HG02852 (cell line): ENCODE measurements at regions not wholly inside any gene's neighbourhood (a gene's known extent, or its start where the extent isn't known, plus 50 kb on each side); places are given as distances from the start of the nearest gene placed in this dataset.
"Not testable (repeated sequence)": the region's sequence is repeated elsewhere in the genome, so short reads cannot be mapped to it uniquely, and the experiment has no call there.

Source experiments
- ATAC-seq: cut with Tn5 transposase; IDR thresholded peaks from one replicate; pipeline ENCODE4 v1.9.1; 2021; ENCODE audit warnings: mild to moderate bottlenecking, moderate library complexity; ENCODE audit not compliant: unreplicated experiment

DNA sequence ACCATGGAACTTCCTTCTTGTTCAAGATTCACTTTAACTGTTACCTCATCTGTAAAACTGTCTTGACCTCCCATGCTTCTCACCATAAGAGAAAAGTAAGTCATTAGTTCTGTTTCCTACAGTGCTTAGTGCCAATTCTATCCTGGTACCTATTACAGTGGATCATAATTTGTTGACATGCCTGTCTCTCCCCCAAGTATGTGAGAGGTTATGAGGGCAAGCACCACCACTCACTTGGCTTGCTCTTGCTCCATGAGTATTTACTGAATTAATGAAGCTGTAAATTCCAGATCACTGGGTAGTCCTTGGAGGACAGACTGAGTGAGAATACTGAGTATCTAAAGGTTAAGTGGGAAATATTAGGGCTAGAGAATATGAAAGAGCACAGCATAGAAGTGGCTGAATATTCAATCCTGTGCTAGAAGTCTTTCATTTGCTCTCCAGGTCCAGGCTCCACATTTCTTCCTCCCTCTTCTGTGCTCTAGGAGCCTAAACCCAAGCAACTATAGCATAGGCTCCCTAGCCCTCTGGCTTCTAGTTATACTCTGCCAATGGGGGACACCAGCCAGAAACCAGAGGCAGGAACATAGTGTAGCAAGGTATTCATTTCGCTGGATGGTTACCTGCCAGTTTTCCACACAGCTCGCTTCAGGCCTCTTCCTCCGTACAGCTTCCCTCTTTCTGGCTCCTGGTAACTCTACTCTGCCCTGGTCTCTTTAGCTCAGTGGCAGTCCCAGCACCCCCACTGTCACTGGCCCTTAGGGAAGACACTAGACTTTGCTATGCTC lies 118.2 kb upstream of the SLC5A12 start:
- ATAC-seq: no peak

DNA sequence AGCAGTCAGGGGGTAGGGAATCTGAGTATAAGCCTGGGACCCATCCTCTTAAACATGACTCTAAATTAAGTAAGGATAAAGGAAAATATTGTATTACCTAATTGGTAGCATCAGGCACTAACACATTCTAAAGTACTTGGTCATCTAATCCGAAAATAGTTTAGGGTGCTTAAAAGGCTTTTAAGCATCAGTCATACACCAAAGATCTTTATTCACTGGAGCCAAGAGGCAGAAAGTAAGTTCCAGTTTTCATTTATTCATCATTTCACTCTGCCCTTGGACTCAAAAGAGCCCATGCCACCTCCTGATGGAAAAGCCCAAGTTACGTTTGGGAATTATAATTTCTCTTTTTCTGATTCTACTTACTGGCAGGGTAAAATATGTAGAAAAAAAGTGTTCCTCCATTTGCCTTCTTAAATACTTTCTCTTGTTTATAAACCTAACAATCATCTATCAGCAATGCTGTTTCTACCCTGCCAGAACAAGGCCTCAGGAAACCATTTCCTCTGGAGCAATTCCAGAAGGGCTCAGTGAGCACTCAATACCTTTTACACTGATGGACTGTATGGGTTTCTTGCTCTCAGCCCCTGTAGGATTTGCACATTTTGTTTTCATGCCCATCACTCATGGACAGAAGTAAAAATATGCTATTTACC lies 120.1 kb upstream of the SLC5A12 start:
- ATAC-seq: no peak

DNA sequence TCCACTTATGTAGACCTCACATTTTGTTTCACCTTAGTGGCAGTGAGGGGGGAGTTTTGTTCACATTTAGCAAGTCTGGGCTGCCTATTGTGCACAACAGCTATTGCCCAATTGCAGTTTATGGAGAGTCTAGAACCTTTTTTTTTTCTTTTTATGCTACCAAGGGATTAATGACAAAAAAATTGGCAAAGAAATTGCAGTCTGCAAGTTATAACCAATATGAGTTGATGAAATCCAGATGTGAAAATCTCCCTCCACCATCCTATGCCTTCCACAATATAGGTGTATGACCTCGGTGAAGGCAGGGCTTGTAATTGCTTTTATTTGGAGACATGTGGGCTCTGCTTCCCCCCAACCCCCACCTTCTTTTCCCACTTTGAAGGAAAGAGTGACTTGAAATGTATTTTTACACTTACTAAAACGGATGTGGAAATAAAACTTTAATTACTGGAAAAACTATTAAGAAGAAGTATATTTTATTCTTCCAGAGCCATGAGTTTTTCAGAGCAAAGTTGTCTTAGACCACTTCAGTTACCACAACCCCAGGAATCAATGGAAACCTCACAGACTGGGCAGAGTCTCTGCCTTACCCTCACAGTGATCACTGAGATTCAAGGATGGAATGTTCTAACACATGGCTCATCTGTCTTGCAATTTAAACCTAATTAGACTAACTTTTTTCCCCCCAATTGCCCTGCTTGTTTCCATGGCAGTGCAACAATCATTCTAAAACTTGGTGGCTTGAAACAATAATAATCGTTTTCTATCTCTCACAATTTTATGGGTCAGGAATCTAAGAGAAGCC lies 120.8 kb upstream of the SLC5A12 start:
- ATAC-seq: no peak

DNA sequence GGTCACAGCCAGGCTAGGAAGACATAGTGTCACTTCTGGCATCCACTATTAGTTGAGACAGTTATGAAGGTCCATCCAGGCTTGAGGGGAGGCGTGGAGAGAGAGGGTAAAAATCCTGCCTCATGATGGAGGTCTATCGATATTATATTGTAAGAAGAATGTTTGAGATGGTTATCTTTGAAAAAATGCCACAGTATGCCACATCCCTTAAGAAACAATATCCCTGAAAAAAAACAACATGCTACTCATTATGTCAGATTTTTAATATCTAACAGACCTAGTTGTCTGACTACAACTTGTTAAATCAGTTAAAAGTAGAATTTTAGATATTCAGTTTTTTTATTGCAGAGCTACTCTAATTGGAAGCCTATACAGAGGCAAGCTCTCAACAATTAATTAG lies 121.7 kb upstream of the SLC5A12 start:
- ATAC-seq: no peak

DNA sequence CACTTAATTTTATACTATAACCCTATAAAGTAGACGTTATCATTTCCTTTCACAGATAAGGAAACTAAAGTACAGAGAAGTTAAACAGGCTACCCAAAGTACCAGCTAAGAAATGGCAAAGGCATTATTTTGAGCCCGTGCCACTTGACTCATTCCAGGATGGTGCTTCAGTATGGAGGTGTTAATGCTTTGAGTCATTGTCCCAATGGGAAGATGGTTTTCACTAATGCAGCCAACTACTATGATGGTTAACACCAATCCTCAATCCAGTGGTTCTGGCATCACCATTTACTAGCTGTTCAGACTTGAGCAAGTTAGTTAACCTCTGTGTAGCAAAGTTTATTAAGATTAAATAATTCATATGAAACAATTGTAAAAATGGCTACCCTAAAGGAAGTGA lies 123.1 kb upstream of the SLC5A12 start:
- no peak for ATAC-seq

DNA sequence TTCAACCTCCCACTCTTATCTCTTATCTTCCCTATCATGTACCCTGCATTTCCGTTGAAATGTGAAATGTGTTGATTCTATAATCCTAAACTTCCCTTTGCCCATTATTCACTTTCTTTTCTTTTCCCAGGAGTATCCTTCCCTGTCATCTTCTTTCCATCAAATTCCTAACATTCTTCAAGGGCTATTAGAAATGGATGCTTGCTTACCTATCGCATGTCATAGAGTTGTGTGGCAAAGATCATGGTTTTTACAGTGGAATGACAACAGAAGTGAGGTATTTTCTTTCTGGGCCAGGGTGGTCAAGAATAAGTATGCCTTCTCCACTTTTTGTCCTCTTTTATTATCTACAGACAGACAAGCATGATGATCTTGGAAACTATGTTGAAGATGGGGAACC lies 124.4 kb upstream of the SLC5A12 start:
- ATAC-seq: no peak

DNA sequence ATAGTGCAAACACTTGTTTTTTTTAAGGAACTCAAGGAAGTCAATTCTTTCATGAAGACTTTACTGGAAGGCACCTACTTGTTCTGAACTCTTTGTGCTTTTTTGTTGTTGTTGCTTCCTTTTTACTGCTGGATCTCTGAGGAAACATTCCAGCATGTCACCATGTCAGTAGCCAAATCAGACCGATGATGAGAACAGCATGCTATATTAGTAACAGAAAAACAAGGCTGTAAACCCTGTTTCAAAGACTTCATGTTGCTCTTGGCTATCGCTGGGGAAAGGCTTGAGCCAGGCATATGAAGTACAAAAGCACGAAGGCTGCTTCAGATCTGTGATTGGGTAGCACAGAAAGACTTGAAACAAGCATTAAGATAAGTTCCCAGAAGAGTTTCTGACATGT lies 125.6 kb upstream of the SLC5A12 start:
- no peak for ATAC-seq

DNA sequence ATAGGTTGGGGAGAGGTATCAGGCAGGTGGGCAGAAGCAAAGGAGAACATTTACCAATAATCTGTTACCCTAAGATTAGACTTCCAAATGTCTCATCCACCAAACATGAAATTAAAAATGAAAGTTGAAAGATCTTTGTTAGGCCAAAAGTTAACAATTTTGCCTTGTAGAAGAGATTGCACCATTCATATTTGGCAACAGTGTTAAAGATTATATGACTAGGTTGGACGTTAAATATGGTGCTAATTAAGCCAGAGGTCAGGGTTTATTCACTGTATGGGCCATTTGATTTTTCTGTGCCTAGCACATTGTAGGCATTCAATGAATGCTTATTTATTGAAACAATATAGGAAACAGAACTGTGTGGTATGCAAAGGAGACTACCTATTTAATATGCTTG lies 126.1 kb upstream of the SLC5A12 start:
- ATAC-seq: no peak

DNA sequence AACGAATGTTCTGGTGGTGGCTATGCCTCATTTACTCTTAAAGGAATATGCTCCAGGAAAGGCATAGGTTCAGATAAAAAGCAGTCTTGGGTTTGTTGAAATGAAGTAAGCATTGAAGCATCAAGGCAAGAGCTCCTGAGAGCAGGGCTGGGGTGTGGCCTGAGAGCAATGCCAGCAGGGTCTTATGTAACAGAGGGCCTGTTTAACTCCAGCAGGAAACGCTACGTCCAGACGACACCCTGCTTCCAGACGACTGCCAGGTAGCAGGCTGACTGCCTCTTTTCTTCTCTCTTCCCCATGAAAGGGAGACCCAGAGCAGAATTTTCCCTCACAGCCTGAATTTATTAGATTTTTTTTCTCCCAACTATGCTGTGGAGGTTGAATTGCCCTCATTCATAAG lies 127.2 kb upstream of the SLC5A12 start:
- no peak for ATAC-seq

DNA sequence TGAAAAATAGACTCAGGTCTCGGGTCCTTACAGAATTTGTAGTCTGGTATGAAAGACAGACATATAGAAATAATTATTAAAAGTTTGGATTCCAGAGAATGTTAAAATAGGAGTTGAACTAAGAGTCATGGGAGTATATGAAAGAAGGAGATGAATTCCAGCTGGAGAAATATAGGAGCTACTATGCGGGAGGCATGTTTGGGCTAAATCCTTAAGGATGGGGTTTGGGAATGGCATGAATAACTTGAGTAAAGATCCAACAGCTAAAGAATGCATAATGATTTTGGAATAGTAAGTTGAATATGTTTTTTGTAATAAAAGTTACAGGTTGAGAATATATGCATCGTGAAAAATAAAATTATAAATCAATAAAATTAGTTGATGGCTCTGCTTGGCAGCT lies 129.4 kb upstream of the SLC5A12 start:
- no peak for ATAC-seq

DNA sequence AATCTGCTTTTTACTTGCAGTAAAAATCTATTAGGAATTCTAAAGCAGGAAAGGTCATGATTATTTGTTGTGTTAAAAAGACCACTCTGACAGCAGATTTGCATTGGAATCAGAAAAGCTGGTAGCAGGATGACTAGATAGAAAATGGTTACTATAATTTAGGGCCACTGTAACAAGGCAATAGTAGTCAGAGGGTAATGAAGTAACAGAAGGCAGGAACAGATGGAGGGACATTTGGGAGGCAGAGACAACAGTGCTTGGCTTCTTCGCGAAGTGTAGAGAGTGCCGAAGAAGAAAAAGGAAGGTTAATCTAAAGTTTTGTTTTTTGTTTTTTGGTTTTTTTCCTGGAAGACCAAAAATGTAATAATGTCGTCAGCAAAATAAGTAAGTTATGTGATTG lies 129.8 kb upstream of the SLC5A12 start:
- no peak for ATAC-seq

DNA sequence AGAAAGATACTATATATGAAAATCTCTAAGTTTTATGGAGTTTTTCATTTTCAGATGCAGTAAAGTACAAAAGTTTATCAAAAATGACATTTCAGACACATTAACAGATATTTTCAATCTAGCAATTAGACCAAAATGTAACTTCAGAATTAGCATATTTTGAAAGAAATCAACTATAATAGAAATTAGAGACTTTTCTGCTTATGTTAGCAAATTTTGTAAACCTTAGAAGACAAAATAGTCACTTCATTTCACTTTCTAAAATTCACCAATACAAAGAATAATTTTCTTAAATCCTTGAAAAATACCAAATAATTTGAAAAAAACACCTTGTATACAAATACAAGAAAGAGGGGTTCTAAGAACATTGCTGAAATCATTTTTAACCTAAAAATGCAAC lies 135.8 kb upstream of the FIBIN start:
- no peak for ATAC-seq

DNA sequence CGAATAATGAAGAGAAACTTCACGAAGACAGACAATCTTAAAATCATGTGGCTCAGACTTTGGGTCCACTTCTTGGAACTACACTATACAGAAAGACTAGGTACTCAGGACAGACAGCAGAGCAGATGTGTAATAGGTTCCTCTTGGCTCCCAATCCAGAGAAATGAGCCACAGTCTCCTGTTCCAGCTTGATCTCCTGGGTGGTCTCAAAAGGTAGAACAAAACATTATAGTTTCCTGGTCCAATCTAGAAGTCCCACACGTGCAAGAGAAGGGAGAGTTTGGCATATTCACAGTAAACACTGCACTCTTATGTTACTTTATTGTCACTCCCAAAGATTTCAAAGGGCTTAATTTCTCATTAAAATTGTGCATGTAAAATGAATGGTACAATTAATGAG lies 134.5 kb upstream of the FIBIN start:
- no peak for ATAC-seq

DNA sequence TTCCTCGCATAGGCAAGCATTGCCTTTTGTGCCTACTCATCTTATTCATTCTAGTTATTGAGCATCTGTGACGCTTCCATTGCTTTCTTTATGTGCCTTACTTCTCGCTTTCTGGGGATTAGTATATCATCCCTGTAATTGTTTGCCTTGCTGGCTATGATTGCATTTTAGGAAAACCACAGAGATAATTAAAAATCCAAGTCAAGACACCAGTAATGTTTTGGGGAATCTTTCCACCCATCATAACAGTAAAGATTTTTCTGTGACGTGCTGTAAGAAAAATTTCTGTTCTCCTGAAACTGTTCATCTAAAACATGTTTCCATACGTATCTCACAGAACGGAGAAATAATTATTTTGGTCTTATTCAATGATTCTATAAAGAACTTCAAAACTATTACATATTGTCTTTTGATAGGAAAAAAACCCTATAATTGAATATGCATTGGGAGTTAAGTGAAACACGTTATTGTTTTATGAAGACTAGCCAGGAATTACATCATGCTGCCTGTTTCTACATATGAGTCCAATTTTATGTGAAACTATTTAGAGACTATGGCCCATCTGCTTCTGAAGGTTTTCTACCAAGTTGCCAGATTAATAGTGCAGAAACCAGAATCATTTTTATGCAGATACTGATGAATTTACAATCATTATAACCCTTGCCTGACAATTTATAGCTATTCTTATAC lies 133.7 kb upstream of the FIBIN start:
- ATAC-seq: no peak

DNA sequence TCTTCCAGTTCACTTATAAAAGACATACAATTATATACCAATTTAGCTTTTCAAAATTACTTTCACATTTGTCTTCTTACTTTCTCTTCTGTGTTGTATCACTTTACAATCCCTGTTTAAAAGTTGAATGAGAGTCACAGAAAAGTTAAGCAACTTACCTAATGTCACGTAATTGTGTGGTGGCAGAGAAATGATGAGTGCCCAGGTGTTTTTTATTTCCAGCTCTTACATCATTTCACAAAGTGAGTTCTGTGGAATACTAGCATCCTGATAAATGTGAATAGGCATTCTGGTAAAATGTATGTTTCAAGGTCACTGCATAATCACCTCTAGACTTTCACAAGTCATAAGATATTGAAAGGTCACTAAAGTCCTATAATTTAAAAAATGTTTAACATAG lies 133.0 kb upstream of the FIBIN start:
- ATAC-seq: no peak

DNA sequence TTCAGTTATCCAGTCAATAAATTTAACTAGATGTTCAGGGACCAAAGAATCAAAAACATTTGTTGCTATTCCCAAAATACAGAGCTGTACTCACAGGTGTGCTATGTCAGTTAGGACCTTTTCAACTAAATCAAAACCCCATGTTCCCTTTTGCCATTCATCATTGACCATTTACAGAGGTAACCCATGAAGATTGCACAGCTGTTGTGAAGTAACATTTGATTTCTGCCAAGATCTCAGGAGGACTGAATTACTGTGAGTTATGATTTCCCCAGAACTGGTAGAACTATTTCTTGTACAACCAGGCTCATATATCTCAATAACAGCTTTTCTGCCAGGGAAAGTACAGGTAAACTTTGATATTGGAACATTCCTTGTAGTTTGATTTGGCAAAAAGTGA lies 131.1 kb upstream of the FIBIN start:
- ATAC-seq: no peak

DNA sequence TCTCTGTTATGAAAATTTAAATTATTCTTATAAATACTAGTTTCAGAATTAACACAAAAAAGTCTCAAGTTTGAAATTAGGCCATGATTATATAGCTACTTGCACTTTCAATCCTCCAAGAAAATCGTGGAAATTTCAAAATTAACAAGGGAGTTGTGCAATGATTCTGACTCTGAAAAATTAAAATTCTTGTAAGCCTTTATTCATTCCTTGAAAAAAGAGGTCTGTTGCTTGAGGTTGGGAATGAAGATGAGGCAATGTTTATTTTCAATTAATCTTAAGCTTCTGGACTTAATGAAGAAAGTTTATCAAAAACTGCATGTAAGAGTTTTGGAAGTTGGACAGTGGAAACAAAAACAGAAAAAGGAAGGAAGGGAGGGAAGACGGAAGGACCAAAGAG lies 128.2 kb upstream of the FIBIN start:
- no peak for ATAC-seq

DNA sequence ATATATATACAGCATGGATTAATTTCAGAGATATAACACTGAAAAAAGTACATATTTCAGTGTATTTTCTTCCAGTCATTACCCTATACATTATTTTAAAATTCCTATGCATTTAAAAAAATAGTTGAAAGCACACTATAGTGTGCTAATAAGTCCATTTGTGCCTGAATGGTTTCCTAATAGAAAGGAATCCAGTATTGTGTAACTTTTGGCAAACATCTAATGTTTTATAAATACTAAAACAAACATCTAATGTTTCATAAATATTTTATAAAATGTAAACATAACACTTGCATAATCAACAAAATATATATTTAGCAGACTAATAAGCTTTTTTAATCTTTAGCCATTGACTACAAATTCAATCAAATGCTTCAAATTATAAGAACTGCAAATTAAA lies 126.6 kb upstream of the FIBIN start:
- no peak for ATAC-seq

DNA sequence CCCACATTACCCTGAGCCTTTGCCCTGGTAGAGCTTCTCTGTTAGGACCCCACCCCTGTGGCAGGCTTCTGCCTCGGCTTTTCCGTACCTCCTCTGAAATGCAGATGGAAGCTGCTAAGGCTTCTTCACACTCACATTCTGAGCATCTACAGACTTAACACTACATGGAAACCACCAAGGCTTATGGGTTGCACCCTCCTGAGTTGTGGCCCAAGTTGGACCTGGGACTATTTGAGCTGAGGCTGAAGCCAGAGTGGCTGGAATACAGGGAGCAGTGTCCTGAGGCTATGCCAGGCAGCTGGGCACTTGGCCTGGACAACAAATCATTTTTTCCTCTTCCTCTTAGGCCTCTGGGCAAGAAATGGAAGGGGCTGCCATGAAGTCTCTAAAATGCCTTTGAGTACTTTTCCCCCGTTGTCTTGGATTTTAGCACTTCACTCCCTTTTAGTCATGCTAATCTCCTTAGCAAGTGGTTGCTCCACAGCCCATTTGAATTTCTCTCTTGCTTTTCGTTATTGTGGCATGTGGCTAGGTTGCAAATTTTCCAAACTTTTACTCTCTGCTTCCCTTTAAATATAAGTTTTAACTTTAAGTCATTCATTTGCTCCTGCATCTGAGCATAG lies 114.8 kb upstream of the FIBIN start:
- ATAC-seq: no peak

DNA sequence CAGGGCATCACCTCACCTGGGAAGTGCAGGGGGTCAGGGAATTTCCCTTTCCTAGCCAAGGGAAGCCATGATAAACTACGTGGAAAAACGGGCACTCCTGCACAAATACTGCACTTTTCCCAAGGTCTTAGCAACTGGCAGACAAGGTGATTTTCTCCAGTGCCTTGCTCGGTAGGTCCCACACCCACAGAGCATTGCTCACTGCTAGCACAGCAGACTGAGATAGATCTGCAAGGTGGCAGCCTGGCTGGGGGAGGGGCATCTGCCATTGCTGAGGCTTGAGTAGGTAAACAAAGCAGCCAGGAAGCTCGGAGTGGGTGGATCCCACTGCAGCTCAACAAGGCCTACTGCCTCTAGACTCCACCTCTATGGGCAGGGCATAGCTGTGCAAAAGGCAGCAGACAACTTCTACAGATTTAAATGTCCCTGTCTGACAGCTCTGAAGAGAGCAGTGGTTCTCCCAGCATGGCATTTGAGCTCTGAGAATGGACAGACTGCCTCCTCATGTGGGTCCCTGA lies 111.5 kb upstream of the FIBIN start:
- ATAC-seq: not testable (repeated sequence)

DNA sequence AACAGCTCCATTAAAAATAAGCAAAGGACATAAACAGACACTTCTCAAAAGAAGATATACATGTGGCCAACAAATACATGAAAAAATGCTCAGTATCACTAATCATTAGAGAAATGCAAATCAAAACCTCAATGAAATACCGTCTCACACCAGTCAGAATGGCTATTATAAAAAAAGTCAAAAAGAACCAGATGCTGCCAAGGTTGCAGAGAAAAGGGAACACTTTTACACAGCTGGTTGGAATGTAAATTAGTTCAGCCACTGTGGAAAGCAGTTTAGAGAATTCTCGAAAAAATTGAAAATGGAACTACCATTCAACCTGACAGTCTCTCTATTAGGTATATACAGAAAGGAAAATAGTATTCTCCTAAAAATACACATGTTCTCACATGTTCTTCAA lies 102.4 kb upstream of the FIBIN start:
- ATAC-seq: no peak
